BJ (cell line): ENCODE measurements at regions not wholly inside any gene's neighbourhood (a gene's known extent, or its start where the extent isn't known, plus 50 kb on each side); places are given as distances from the start of the nearest gene placed in this dataset.

ENCODE experiments used
- CTCF ChIA-PET: fragments of 350-600 bp; formaldehyde crosslinking; extraction: SDS; loops from one replicate; lab custom pipeline; 2021; ENCODE audit warnings: antibody characterized with exemption, inconsistent platforms; lab: Yijun Ruan, JAX
- POLR2A ChIA-PET: fragments of 300-600 bp; sonication (Branson Sonifier 250); formaldehyde crosslinking; extraction: SDS; loops from one replicate; lab custom pipeline; 2021; ENCODE audit warnings: antibody characterized with exemption; lab: Charles Lee
- DNase-seq: peaks from one replicate; pipeline ENCODE4 v3.0.0-alpha.2; 2011; ENCODE audit warnings: low read depth
- H3K27me3 ChIP-seq: 2 replicates; pipeline ENCODE4 v1.6.0; 2011; ENCODE audit warnings: low read length; ENCODE audit not compliant: control insufficient read depth, insufficient read depth
- H3K36me3 ChIP-seq: 2 replicates; pipeline ENCODE4 v1.5.1; 2011; ENCODE audit warnings: low read length; ENCODE audit not compliant: control insufficient read depth, insufficient read depth
- H3K4me3 ChIP-seq: 2 replicates; pipeline ENCODE4 v1.5.1; 2011; ENCODE audit warnings: low read depth, mild to moderate bottlenecking, control low read depth, low read length
- CTCF ChIP-seq: IDR thresholded peaks from 2 replicates; pipeline ENCODE4 v1.5.1; 2011; ENCODE audit warnings: low read depth, mild to moderate bottlenecking, control low read depth, inconsistent platforms, low read length, moderate library complexity; ENCODE audit not compliant: insufficient read depth

- H3K36me3 ChIP-seq, result no peaks in the 10 kb centered on the region
- ChIA-PET CTCF (no interaction called here), POLR2A (no interaction called here)
- TF ChIP-seq CTCF, result no peak
- no peaks in the 10 kb centered on the region for H3K27me3 ChIP-seq
- no peak for DNase-seq
- no peak overlapping the region for H3K4me3 ChIP-seq
Measured at GRCh38 chr2:180675170-180675569, 305.2 kb upstream of the UBE2E3 start.

GRCh38 chr2:180672377-180672776 lies 308.0 kb upstream of the UBE2E3 start:
- no peak overlapping the region for H3K4me3 ChIP-seq
- TF ChIP-seq CTCF, result no peak
- H3K27me3 ChIP-seq, result no peaks in the 10 kb centered on the region
- CTCF ChIA-PET, result interaction anchor here (1.0 kb wide), 1 partner anchor 23 kb away, joined by 3 read pairs; no protein-coding TSS in a partner anchor
- POLR2A ChIA-PET, result no interaction called here
- H3K36me3 ChIP-seq, result no peaks in the 10 kb centered on the region
- no peak for DNase-seq

- Histone ChIP-seq H3K4me3 (no peak overlapping the region), H3K27me3 (no peaks in the 10 kb centered on the region), H3K36me3 (no peaks in the 10 kb centered on the region)
- ChIA-PET CTCF (no interaction called here), POLR2A (no interaction called here)
- no peak for DNase-seq
- no peak for TF ChIP-seq CTCF
Measured at GRCh38 chr2:180670302-180671003, 310.0 kb upstream of the UBE2E3 start.

- ChIA-PET CTCF (no interaction called here), POLR2A (no interaction called here)
- H3K4me3 ChIP-seq, result no peak overlapping the region
- no peak for TF ChIP-seq CTCF
- no peak for DNase-seq
- H3K27me3 ChIP-seq, result no peaks in the 10 kb centered on the region
- no peaks in the 10 kb centered on the region for H3K36me3 ChIP-seq
Measured at GRCh38 chr2:180669016-180669415, 311.4 kb upstream of the UBE2E3 start.

- POLR2A ChIA-PET, result interaction anchor here (0.5 kb wide), 1 partner anchor 15 kb away, joined by 24 read pairs; no protein-coding TSS in a partner anchor
- CTCF ChIA-PET, result no interaction called here
Measured at GRCh38 chr2:180664507-180664906, 315.9 kb upstream of the UBE2E3 start.

More at GRCh38 chr2:180664507-180664906, 315.9 kb upstream of the UBE2E3 start:
- no peaks in the 10 kb centered on the region for H3K36me3 ChIP-seq
- no peak overlapping the region for H3K4me3 ChIP-seq
- H3K27me3 ChIP-seq, result no peaks in the 10 kb centered on the region
- no peak for DNase-seq
- TF ChIP-seq CTCF, result no peak
